Activated CD4-positive, CD25-positive, alpha-beta regulatory T cell treated with anti-CD3 and anti-CD28 coated beads, Interleukin-2, amount 50 U/mL, for 16 hours (primary cell): ENCODE measurements at regions not wholly inside any gene's neighbourhood (a gene's known extent, or its start where the extent isn't known, plus 50 kb on each side); places are given as distances from the start of the nearest gene placed in this dataset.
"Not testable (repeated sequence)": the region's sequence is repeated elsewhere in the genome, so short reads cannot be mapped to it uniquely, and the experiment has no call there.

ENCODE experiments used
- DNase-seq: peaks from one replicate; pipeline ENCODE4 v3.0.0-alpha.2; 2020; ENCODE audit warnings: low read depth, low spot score

DNA sequence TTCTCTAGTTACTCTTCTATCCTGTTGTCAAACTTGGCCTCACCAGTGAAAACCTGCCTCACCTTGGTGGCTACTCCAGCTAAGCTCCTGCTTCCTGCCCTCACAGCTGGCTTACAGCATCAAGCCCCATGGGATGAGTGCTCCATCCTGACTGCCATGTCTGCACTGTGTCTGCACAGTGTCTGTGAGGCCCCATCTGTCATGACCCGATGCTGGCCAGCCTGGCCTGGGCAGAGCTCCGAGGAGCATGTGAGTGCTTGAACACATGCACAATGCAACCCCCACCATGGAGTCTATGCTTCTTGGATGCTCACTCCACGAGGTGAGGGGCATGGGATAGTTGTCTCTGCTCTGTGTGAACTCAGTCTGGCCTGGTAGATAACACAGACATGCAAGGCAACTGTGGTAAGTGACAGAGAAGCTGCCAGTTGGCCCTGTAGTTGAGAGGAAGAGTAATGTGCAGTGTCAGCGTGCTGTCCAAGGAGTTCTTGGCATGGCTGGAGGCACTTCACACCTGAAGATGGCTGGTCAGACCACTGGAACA, 207.1 kb upstream of the ZNF32 start:
- no peak for DNase-seq

- no peak for DNase-seq
These were observed 205.3 kb upstream of the ZNF32 start for GRCh38 chr10:43854007-43854406.

- no peak for DNase-seq
These were observed 204.7 kb upstream of the ZNF32 start for GRCh38 chr10:43853369-43853768.

GRCh38 chr10:43852644-43853214, 204.0 kb upstream of the ZNF32 start:
- DNase-seq, result no peak

DNA sequence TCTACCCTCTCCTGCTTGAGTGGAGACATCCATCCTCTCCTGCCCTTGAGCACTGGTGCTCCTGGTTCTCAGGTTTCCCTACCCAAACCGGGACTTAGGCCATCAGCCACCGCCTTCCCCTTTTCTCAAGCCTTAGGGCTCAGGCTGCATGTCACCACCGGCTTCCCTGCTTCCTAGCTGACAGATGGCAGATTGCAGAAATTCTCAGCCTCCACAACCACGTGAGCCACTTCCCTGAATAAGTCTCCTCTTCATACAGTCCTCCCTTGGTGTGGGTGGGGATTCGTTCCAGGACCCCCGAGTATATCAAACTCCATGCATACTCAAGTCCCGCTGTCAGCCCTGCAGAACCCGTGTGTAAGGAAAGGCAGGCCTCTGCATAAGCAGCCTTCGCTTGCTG, 203.5 kb upstream of the ZNF32 start:
- no peak for DNase-seq

DNA sequence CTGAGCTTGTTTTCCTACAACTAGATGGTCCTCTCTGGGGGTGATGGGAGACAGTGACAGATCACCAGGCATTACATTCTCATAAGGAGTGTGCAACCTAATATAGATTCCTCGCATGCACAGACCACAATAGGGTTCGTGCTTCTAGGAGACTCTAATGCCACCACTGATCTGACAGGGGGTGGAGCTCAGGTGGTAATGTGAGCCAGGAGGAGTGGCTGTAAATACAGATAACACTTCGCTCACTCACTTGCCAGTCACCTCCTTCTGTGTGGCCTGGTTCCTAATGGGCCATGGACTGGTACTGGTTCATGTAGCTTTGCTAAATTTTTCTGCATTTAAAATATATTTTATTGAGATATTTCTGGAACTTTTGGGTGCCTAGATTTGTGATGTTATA, 202.3 kb upstream of the ZNF32 start:
- DNase-seq, result no peak

DNA sequence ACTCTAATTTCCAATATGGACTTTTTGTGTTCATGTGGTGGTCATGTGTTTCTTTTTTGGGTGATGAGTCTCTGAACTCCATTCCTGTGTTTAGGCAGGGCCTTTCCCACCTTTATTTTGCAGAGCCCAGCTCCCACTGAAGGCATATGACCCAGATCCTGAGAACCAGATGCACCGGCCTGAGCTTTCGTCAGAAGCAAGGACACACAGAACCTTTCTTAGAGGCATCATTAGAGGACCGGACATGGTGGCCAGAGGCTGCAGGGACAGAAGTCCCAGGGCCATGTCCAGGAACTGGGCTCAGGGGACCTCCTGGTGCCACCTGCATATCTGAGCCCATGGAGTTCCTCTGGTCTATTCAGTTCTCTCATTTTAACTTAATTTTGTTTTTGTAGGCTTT, 200.9 kb upstream of the ZNF32 start:
- DNase-seq, result no peak

DNA sequence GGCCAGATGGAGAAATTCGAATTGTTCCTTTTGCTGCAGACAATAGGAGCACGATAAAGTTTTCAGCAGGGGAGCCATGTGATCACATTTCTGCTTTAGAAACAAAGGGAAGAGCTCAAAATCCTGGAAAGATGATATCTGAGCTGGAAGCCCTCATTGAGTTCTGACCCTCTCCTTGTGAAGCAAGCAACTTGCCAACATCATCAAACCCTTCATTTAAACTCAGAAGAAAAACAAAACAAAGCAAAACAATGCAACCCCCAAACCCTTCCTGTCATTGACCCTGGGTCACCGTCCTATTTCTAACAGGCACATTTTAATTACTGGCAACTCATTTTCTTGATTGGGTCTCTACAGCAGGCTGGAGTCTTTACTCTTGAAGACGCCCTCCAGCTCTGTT, 198.3 kb upstream of the ZNF32 start:
- no peak for DNase-seq

GRCh38 chr10:43846187-43846680, 197.6 kb upstream of the ZNF32 start:
- no peak for DNase-seq

DNA sequence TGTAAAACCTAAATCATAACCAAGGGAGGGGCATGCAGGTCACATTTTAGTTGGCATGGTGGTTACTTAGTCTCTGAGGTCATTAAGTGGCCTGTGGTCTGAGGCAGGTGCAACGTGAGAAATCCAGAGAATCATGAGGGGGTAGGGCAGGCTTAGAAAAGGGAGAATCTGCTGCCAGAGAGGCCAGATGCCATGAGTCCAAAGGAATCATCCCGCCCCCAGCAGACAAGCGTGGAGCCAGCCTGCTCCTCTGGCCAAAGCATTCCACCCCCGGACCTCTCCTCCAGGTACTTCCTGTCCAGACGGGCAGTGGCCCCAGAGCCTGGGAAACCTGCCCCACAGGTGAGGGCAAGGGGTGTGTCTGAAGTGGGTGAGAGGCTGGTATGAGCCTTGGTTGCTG, 196.4 kb upstream of the ZNF32 start:
- no peak for DNase-seq

DNA sequence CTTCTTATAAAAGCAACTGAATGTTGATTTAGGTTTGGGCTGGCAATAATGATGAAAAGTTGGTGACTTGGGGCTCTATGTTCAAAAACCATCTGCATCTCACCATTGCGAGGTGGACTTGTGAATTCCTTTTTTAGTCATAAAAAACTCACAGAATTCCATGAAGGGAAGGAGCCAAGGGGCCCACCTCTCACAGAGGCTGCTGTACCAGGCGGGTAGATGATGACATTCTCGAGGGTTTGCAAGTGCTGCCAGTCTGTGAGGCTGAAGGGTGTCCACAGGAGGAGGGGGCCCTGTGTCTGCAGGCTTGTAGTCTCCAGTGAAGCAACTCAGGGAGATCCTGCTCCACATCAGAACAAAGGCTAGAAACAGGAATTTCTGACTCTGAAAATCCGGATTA, 195.5 kb upstream of the ZNF32 start:
- DNase-seq, result no peak

DNA sequence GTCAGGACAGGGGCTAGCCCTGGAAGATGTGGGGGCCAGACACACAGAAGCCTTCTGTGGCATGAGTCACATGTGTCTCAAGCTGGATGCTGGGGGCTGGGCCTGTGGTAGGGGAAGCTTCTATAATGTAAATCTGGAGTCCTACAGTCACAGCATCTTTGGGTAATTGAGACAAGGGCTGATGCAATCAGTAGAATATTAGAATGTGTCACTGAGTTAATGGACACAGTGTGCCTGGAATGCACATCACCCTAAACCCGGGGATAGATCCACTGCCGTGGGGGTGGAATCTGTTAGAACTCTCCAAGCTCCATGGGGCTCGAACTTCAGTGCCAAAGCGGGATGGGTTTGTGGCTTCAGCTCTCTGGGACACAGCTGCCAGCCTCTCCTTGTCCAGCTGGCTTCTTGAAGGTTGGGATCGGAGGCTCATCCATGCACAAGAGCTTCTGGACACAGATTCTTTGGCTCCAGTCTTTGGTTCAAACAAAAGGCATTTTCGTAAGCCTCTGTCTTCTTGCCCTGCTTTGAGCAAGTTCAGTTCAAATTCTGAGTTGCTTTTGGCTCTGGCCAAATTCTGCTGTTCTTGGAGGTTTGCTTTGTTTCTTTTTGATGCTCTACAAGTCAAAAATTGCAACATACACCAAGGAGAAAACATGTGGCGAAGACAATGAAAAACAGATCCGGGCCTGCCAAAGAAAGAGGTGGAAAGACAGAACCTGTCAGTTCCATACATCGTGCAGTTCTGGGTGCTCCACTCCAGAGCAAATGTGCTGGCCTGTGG, 194.8 kb upstream of the ZNF32 start:
- DNase-seq, result no peak

DNA sequence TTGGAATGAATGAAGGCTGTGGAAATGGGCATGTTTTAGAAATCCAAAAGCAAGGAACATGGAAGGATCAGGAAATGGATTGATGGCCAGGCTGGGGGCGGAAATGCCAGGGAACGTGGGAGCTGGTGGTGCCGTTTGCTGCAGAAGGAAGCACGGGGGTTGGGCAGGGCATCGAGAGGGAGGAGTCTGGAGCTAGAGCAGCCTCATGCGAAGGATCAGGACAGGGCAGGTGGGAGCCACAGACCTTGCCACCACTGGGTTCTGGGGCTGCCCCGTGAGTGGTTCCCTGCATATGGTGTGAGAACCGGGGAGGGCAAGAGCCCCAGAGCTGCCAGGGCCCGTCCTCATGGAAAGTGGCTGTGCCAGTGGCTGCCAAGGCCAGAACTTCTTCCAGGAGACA, 193.8 kb upstream of the ZNF32 start:
- no peak for DNase-seq

GRCh38 chr10:43842072-43842471, 193.4 kb upstream of the ZNF32 start:
- no peak for DNase-seq

DNA sequence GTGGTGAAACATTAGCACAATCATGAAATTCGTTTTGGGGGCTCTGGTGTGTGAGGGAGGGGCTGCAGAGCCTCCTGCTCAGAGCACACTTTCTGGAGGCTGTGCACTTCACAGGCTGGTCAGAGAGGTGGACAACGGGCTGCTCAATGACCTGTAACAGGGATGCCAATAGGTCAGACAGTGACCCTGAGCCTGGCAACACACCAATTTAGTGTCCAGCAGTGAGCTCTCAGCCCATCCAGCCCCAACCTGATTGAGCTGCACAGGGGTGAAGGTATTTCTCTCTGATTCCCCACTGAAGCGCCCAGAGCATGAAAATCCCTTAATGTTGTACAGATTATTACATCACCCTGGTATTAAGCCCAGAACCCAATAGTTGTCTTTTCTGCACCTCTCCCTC, 191.3 kb upstream of the ZNF32 start:
- no peak for DNase-seq

- DNase-seq, result not testable (repeated sequence)
These were observed 186.1 kb upstream of the ZNF32 start for GRCh38 chr10:43834751-43835150.

GRCh38 chr10:43827853-43828252, 179.2 kb upstream of the ZNF32 start:
- DNase-seq, result no peak

DNA sequence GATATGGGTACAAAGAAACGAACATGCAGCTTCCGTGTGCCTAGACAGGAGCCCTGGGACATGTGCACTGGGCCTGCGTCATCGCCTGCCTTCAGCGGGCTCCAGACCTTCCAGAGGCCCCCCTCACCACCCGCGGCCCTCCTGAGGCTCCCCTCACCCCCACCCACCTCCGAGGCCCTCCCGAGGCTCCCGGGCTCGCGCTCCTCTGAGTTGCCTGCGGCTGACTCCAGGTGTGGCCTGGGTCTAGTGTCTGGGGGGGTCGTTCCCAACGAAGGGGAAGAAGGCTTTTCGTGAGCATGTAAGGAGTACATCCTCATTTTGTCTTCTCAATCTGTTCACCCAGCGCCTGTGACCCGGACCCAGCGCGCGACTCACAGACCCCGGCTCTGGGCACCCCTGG, 177.3 kb upstream of the ZNF32 start:
- DNase-seq, result no peak

GRCh38 chr10:43825421-43825820, 176.7 kb upstream of the ZNF32 start:
- DNase-seq, result no peak

DNA sequence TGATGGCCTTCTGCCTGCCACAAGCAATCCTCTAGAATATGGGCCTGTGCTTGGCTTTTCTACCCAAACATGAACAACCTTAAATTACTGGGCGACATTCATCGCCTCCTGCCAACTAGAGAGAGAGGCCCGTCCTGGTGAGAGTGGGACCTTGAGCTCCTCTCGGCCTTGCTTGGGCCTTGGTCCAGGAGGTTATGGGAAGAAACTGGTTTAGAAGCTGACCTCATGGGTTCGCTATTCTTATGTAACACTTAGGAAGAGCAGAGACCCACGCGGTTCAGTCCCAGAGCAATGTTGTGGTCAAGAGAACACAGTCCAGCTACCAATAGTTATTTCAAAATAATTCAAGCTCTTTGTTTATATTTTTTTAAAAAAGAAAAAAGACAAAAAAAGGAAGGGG, 176.3 kb upstream of the ZNF32 start:
- DNase-seq, result no peak

GRCh38 chr10:43822631-43823580, 174.2 kb upstream of the ZNF32 start:
- DNase-seq, result no peak

DNA sequence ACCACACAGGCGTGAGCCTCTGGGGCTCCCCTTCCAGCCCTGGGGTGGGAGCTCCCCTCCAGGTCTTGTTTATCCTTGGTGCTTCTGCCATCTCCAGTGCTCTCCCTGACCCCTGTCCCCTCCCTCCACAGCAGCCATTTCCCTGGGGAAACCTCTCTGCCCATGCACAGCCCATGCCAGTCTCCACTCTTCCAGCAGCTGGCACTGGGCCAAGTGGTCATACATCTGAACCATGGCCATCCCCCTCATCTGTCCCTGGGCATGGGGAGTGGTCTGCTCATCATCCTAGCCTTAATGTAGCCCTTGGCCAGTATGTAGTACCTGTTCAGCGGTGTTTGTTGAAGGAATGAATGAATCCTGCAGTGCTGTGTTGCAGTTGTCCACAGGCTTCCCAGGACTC, 172.4 kb upstream of the ZNF32 start:
- no peak for DNase-seq
